ENCODE measurements at regions not wholly inside any gene's neighbourhood (a gene's known extent, or its start where the extent isn't known, plus 50 kb on each side); places are given as distances from the start of the nearest gene placed in this dataset.

- DNase-seq (ENCODE audit: low read depth in 1 of 2, low spot score in 1 of 2): no peak
- TF ChIP-seq GABPA (IDR thresholded peaks at IDR 0.05; ENCODE audit: low read depth) (no peak), REST (IDR thresholded peaks at IDR 0.05; ENCODE audit: insufficient replicate concordance, low read depth) (no peak), SPI1 (IDR thresholded peaks at IDR 0.05; ENCODE audit: borderline replicate concordance, low read depth) (no peak), POLR2AphosphoS5 (IDR thresholded peaks at IDR 0.05; ENCODE audit: low read depth) (no peak), CTCF (IDR thresholded peaks at IDR 0.05; ENCODE audit: insufficient read depth, low read length) (no peak)
- Histone ChIP-seq H3K27ac (replicated peaks) (no peak overlapping the region), H3K27me3 (ENCODE audit: insufficient read depth, poor library complexity, severe bottlenecking) (no peaks in the 10 kb centered on the region), H3K4me3 (replicated peaks; ENCODE audit: insufficient read depth, low read length) (no peak overlapping the region)
Observed at GRCh38 chr5:79853028-79853427, 138.0 kb downstream of the MTX3 start.

- Histone ChIP-seq H3K27ac (replicated peaks) (no peak overlapping the region), H3K4me3 (replicated peaks; ENCODE audit: insufficient read depth, low read length) (no peak overlapping the region), H3K27me3 (ENCODE audit: insufficient read depth, poor library complexity, severe bottlenecking) (no peaks in the 10 kb centered on the region)
- DNase-seq (ENCODE audit: low read depth in 1 of 2, low spot score in 1 of 2): no peak
- TF ChIP-seq REST (IDR thresholded peaks at IDR 0.05; ENCODE audit: insufficient replicate concordance, low read depth): no peak
- no peak for TF ChIP-seq CTCF (IDR thresholded peaks at IDR 0.05; ENCODE audit: insufficient read depth, low read length)
- no peak for TF ChIP-seq POLR2AphosphoS5 (IDR thresholded peaks at IDR 0.05; ENCODE audit: low read depth)
- TF ChIP-seq SPI1 (IDR thresholded peaks at IDR 0.05; ENCODE audit: borderline replicate concordance, low read depth): no peak
- no peak for TF ChIP-seq GABPA (IDR thresholded peaks at IDR 0.05; ENCODE audit: low read depth)
Observed at GRCh38 chr5:79851391-79851863, 139.6 kb downstream of the MTX3 start.

GRCh38 chr5:79850941-79851340, 140.1 kb downstream of the MTX3 start:
- Histone ChIP-seq H3K27ac (replicated peaks) (no peak overlapping the region), H3K27me3 (ENCODE audit: insufficient read depth, poor library complexity, severe bottlenecking) (no peaks in the 10 kb centered on the region)
- TF ChIP-seq POLR2AphosphoS5 (IDR thresholded peaks at IDR 0.05; ENCODE audit: low read depth) (no peak), REST (IDR thresholded peaks at IDR 0.05; ENCODE audit: insufficient replicate concordance, low read depth) (no peak), SPI1 (IDR thresholded peaks at IDR 0.05; ENCODE audit: borderline replicate concordance, low read depth) (no peak), GABPA (IDR thresholded peaks at IDR 0.05; ENCODE audit: low read depth) (no peak), CTCF (IDR thresholded peaks at IDR 0.05; ENCODE audit: insufficient read depth, low read length) (no peak)

More at GRCh38 chr5:79850941-79851340, 140.1 kb downstream of the MTX3 start:
- no peak overlapping the region for H3K4me3 ChIP-seq (replicated peaks; ENCODE audit: insufficient read depth, low read length)
- DNase-seq (ENCODE audit: low read depth in 1 of 2, low spot score in 1 of 2): no peak

All from HL-60 (cell line).